OCI-LY3 (cell line): ENCODE measurements at regions not wholly inside any gene's neighbourhood (a gene's known extent, or its start where the extent isn't known, plus 50 kb on each side); places are given as distances from the start of the nearest gene placed in this dataset.
"Not testable (repeated sequence)": the region's sequence is repeated elsewhere in the genome, so short reads cannot be mapped to it uniquely, and the experiment has no call there.

Experiments
- H2AFZ ChIP-seq: fragments of 200-600, 300-600 bp; shearing (Covaris generic); 2 replicates; pipeline ENCODE4 v1.6.0; 2014; ENCODE audit warnings: antibody characterized with exemption, low read depth, low read length
- H3K27ac ChIP-seq: fragments of 200-600, 300-600 bp; sonication (generic); 2 replicates; pipeline ENCODE4 v1.5.1; 2014; ENCODE audit warnings: mild to moderate bottlenecking, low read length, moderate library complexity, mixed read lengths
- H3K27me3 ChIP-seq: fragments of 200-600, 300-600 bp; sonication (generic); 2 replicates; pipeline ENCODE4 v1.6.1; 2014; ENCODE audit warnings: low read depth, low read length, mixed read lengths
- H3K36me3 ChIP-seq: fragments of 200-600, 300-600 bp; sonication (generic); replicated peaks from 2 replicates; pipeline ENCODE3; 2014; ENCODE audit warnings: low read depth, low read length, mixed read lengths
- H3K4me1 ChIP-seq: fragments of 300-600, 200-600 bp; sonication (generic); 2 replicates; pipeline ENCODE4 v1.6.1; 2014; ENCODE audit warnings: low read length, mixed read lengths
- H3K4me2 ChIP-seq: fragments of 200-600, 300-600 bp; sonication (generic); 2 replicates; pipeline ENCODE4 v1.6.1; 2014; ENCODE audit warnings: low read length, mixed read lengths
- H3K4me3 ChIP-seq: fragments of 300-600, 200-600 bp; sonication (generic); 2 replicates; pipeline ENCODE4 v1.5.1; 2014; ENCODE audit warnings: antibody characterized with exemption, mild to moderate bottlenecking, low read length, moderate library complexity
- H3K79me2 ChIP-seq: fragments of 300-600, 200-600 bp; shearing (Covaris generic); 2 replicates; pipeline ENCODE4 v1.6.1; 2014; ENCODE audit warnings: mild to moderate bottlenecking, low read length, mixed read lengths
- H3K9ac ChIP-seq: fragments of 300-600, 200-600 bp; shearing (Covaris generic); 2 replicates; pipeline ENCODE4 v1.6.0; 2014; ENCODE audit warnings: mild to moderate bottlenecking, low read length, moderate library complexity
- H3K9me3 ChIP-seq: fragments of 200-600, 300-600 bp; shearing (Covaris generic); 2 replicates; pipeline ENCODE4 v1.6.1; 2014; ENCODE audit warnings: low read length, mixed read lengths; ENCODE audit not compliant: insufficient read depth
- H4K20me1 ChIP-seq: fragments of 200-600, 300-600 bp; sonication (generic); 2 replicates; pipeline ENCODE4 v1.6.1; 2016; ENCODE audit warnings: low read length, mixed read lengths; ENCODE audit not compliant: insufficient read depth
- CTCF ChIP-seq: fragments of 200-600, 300-600 bp; sonication (generic); IDR thresholded peaks from 2 replicates; pipeline ENCODE4 v1.5.1; 2014; ENCODE audit warnings: antibody characterized with exemption, low read length, low read depth
- EZH2phosphoT487 ChIP-seq: fragments of 200-600 bp; shearing (Covaris generic); IDR thresholded peaks from 2 replicates; pipeline ENCODE4 v1.6.1; 2018; ENCODE audit warnings: antibody characterized with exemption, mixed run types, low read depth

DNA sequence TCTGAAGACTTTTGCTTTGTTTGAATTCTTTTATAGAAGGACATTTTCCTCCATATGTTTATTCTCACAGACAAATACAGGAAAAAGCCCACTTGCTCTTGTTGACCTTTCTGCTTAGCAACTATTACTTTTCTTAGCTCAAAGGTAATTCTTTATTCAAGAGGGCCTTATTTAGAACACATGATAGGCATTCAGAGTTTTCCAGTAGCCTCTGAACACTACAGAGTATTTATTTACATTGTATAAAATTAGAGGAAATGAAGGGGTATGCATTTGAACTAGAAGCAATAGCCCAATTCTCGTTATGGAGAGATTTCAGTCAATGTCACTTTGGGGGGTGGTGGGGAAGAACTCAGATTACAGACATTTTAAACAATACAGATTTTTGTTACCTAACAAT lies 581.7 kb downstream of the KCNJ2 start:
- H3K9ac ChIP-seq, result no peak overlapping the region
- no peaks in the 10 kb centered on the region for H3K27me3 ChIP-seq

GRCh38 chr17:70752461-70752860 lies 583.1 kb downstream of the KCNJ2 start:
- H3K9me3 ChIP-seq, H3K9ac ChIP-seq, H4K20me1 ChIP-seq, H3K27me3 ChIP-seq, H3K36me3 ChIP-seq, H3K4me1 ChIP-seq, H3K4me2 ChIP-seq, H2AFZ ChIP-seq, H3K27ac ChIP-seq, H3K79me2 ChIP-seq, H3K4me3 ChIP-seq: not testable (repeated sequence)

More for the DNA sequence above, 581.7 kb downstream of the KCNJ2 start:
- Histone ChIP-seq H4K20me1 (no peaks in the 10 kb centered on the region), H3K9me3 (no peaks in the 10 kb centered on the region), H2AFZ (no peak overlapping the region), H3K27ac (no peak overlapping the region), H3K36me3 (no peaks in the 10 kb centered on the region), H3K4me3 (no peak overlapping the region), H3K79me2 (no peaks in the 10 kb centered on the region), H3K4me2 (no peak overlapping the region), H3K4me1 (no peaks in the 10 kb centered on the region)
- TF ChIP-seq EZH2phosphoT487 (no peak), CTCF (no peak)

GRCh38 chr17:70752966-70753467 lies 583.7 kb downstream of the KCNJ2 start:
- Histone ChIP-seq H3K9ac (no peak overlapping the region), H3K36me3 (no peaks in the 10 kb centered on the region), H2AFZ (no peak overlapping the region), H3K9me3 (no peaks in the 10 kb centered on the region), H3K27ac (no peak overlapping the region), H3K4me1 (no peaks in the 10 kb centered on the region), H3K4me2 (no peak overlapping the region), H3K79me2 (no peaks in the 10 kb centered on the region), H3K27me3 (no peaks in the 10 kb centered on the region), H3K4me3 (no peak overlapping the region), H4K20me1 (no peaks in the 10 kb centered on the region)
- TF ChIP-seq EZH2phosphoT487, result no peak
- TF ChIP-seq CTCF, result no peak

DNA sequence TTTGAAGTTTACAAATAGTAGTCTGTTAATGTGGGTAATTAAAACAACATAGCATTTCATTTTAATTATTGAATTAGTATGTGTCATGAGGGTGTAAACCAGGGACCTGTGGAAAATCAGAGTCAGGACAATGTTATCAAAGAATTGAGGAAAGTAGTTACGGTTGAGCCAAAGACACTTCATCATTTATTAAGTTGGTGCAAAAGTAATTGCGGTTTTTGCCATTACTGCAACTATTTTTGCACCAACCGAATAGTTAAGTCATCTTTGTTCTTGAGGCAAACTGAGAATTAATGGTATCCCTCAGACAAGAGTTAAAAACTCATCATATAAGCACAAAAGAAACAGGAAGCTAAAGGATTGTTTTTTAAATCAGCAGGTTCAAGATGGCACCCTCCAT lies 593.7 kb downstream of the KCNJ2 start:
- no peak overlapping the region for H3K27ac ChIP-seq
- TF ChIP-seq EZH2phosphoT487 (no peak), CTCF (no peak)
- H3K36me3 ChIP-seq, result no peaks in the 10 kb centered on the region
- no peak overlapping the region for H3K9ac ChIP-seq
- H3K4me2 ChIP-seq, result no peak overlapping the region
- no peaks in the 10 kb centered on the region for H3K9me3 ChIP-seq
- H3K79me2 ChIP-seq, result no peaks in the 10 kb centered on the region
- peaks cover 4% of the 10 kb centered on the region; the same call in 1 of the 2 replicates for H3K27me3 ChIP-seq
- H3K4me1 ChIP-seq, result no peaks in the 10 kb centered on the region
- H4K20me1 ChIP-seq, result no peaks in the 10 kb centered on the region
- no peak overlapping the region for H2AFZ ChIP-seq
- H3K4me3 ChIP-seq, result no peak overlapping the region
